ENCODE measurements at regions not wholly inside any gene's neighbourhood (a gene's known extent, or its start where the extent isn't known, plus 50 kb on each side); places are given as distances from the start of the nearest gene placed in this dataset.

DNA sequence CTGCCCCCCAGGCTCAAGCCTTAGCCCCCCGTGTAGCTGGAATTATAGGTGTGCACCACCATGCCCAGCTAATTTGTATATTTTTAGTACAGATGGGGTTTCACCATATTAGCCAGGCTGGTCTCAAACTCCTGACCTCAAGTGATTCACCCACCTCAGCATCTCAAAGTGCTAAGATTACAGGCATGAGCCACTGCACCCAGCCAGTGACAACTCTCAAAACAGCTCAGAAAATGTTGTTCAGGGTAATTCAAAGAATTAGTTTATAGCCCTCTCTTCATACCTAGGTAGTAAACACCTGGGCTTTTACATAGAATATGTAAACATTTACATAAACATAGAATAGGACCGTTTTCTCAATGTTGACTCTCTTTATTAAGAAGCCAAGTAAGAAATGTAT is 168.7 kb downstream of the ENC1 start:
- Histone ChIP-seq H3K4me1 (ENCODE audit: control insufficient read depth, insufficient read depth, low read length) (0 out of 2 replicates have a peak, but pooled peaks cover 3% of the 10 kb centered on the region), H2AFZ (ENCODE audit: control insufficient read depth, low read depth, low read length) (no peak overlapping the region), H3K9me3 (replicated peaks; ENCODE audit: control insufficient read depth, insufficient read depth, low read length) (peaks cover 3% of the 10 kb centered on the region; the same call in 2 of the 3 replicates), H3K27ac (ENCODE audit: control insufficient read depth, insufficient read depth) (no peak overlapping the region), H3K4me2 (ENCODE audit: control insufficient read depth, insufficient read depth) (no peak overlapping the region), H3K9ac (ENCODE audit: control insufficient read depth, insufficient read depth, low read length) (no peak overlapping the region), H3K36me3 (ENCODE audit: control insufficient read depth in 2 of 2, insufficient read depth in 2 of 2, low read length in 1 of 2) (no peaks in the 10 kb centered on the region), H3K27me3 (replicated peaks in 1 of 2; ENCODE audit: control insufficient read depth in 2 of 2, insufficient read depth in 2 of 2, low read length in 1 of 2) (no peaks in the 10 kb centered on the region), H4K20me1 (ENCODE audit: control insufficient read depth, insufficient read depth) (no peaks in the 10 kb centered on the region), H3K79me2 (ENCODE audit: control insufficient read depth, insufficient read depth, low read length) (no peaks in the 10 kb centered on the region), H3K4me3 (no peak overlapping the region)
- TF ChIP-seq TBL1XR1 (IDR thresholded peaks at IDR 0.05; ENCODE audit: low read depth, low read length) (no peak), SUZ12 (IDR thresholded peaks at IDR 0.05; ENCODE audit: unreplicated experiment) (no peak), MTA2 (IDR thresholded peaks at IDR 0.05; ENCODE audit: low read depth) (no peak), FOS (IDR thresholded peaks at IDR 0.05; ENCODE audit: borderline replicate concordance, extremely low read depth, insufficient read length) (no peak), SMAD1 (IDR thresholded peaks at IDR 0.05; ENCODE audit: low read depth, partially characterized antibody) (no peak), SIN3A (IDR thresholded peaks at IDR 0.05; ENCODE audit: low read depth, low read length) (no peak), RBBP5 (conservative IDR thresholded peaks at IDR 0.05) (no peak), MEF2A (IDR thresholded peaks at IDR 0.05; ENCODE audit: insufficient read depth, low read depth, low read length) (no peak), FOXM1 (IDR thresholded peaks at IDR 0.05; ENCODE audit: low read depth, low read length) (no peak), TAF1 (IDR thresholded peaks at IDR 0.05; ENCODE audit: borderline replicate concordance, low read depth, low read length) (no peak), ZNF24 (IDR thresholded peaks at IDR 0.05) (no peak)
- TF ChIP-seq, protein P1, sequence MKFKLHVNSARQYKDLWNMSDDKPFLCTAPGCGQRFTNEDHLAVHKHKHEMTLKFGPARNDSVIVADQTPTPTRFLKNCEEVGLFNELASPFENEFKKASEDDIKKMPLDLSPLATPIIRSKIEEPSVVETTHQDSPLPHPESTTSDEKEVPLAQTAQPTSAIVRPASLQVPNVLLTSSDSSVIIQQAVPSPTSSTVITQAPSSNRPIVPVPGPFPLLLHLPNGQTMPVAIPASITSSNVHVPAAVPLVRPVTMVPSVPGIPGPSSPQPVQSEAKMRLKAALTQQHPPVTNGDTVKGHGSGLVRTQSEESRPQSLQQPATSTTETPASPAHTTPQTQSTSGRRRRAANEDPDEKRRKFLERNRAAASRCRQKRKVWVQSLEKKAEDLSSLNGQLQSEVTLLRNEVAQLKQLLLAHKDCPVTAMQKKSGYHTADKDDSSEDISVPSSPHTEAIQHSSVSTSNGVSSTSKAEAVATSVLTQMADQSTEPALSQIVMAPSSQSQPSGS (IDR thresholded peaks at IDR 0.05; ENCODE audit: low read length): no peak
- TF ChIP-seq, protein P2, sequence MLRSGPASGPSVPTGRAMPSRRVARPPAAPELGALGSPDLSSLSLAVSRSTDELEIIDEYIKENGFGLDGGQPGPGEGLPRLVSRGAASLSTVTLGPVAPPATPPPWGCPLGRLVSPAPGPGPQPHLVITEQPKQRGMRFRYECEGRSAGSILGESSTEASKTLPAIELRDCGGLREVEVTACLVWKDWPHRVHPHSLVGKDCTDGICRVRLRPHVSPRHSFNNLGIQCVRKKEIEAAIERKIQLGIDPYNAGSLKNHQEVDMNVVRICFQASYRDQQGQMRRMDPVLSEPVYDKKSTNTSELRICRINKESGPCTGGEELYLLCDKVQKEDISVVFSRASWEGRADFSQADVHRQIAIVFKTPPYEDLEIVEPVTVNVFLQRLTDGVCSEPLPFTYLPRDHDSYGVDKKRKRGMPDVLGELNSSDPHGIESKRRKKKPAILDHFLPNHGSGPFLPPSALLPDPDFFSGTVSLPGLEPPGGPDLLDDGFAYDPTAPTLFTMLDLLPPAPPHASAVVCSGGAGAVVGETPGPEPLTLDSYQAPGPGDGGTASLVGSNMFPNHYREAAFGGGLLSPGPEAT (IDR thresholded peaks at IDR 0.05; ENCODE audit: low read depth): no peak
- BruUV-seq (replicated peaks): no TSS peak
- WGBS (ENCODE audit: insufficient coverage, insufficient replicate concordance, low lambda C conversion rate, missing lambda C conversion rate): 44% methylated on average over 2 of the region's 2 CpGs
- RAD21 ChIA-PET (ENCODE audit: unreplicated experiment): no interaction called here
- POLR2A ChIA-PET: no interaction called here
- in situ Hi-C loops (cut with MboI): no loop called here
- ATAC-seq (no peak), DNase-seq (ENCODE audit: low read depth, low spot score) (no peak), FAIRE-seq (no peak)
- SMC1A ChIA-PET (ENCODE audit: uncharacterized antibody, unreplicated experiment): interaction anchor here (1.1 kb wide), 2 partner anchors 9 to 32 kb away, joined by 3 read pairs; no protein-coding TSS in a partner anchor
- CTCF ChIA-PET: interaction anchor here (0.6 to 1.4 kb wide), 2 partner anchors 9 to 10 kb away, joined by 3 read pairs; no protein-coding TSS in a partner anchor
- intact Hi-C loops (cut with micrococcal nuclease; ENCODE audit: unreplicated experiment): no loop called here
